ENCODE measurements at regions not wholly inside any gene's neighbourhood (a gene's known extent, or its start where the extent isn't known, plus 50 kb on each side); places are given as distances from the start of the nearest gene placed in this dataset.
"Not testable (repeated sequence)": the region's sequence is repeated elsewhere in the genome, so short reads cannot be mapped to it uniquely, and the experiment has no call there.

DNA sequence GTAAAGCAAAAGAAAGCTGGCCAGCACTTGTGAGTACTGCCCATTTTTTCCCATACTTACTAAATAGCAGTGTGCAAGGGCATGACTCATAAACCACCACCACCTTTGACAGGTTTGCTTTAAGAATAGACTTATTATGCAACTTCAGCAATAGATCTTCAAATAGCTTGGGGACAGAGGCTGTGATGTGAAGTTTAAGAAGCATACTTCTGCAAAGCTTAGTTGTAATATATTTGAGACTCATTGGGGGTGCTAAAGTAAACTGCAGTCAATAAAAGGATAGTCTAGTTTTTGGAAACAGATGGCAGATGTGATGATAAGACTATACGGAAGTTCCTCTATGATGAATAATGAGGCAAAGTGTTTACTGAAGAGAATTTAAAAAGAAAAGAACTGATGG, 210.0 kb downstream of the PLA2G4A start:
- peak in 1 of 2 donors; percentile 96 for DNase-seq

DNA sequence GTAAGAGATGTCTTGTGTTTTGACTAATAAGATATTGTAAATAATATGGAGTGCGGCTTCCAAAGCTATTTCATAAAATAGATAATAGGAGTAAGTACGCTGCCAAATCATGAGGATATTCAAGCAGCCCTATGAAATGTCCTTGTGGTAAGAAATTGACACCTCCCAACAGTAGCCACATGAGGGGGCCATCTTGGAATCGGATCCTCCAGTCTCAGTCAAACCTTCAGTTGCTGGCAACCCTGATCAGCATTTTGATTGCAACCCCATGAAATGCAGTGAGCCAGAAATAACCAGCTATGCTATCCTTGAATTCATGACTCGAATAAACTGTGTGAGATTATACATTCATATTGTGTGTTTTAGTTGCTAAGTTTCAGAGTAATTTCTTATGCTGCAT, 212.4 kb downstream of the PLA2G4A start:
- DNase-seq = no peak

DNA sequence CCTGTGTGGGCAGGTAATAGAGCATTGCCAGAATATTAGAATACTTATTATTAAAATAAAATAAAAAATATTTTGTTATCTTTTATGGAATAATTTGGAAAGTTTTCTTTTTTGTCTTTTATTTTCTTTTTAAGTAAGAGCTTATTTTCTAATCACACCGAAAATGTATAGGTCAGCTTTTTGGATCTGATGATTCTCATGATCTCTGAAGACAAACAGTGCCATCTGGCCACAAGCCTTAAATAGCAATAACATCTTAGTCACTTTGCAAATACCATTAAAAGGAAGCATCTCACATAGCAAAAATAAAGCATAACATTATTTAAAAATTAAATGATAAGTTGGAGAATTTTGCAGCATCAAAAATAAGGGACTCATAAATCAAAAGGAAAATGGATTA, 213.8 kb downstream of the PLA2G4A start:
- DNase-seq = no peak

DNA sequence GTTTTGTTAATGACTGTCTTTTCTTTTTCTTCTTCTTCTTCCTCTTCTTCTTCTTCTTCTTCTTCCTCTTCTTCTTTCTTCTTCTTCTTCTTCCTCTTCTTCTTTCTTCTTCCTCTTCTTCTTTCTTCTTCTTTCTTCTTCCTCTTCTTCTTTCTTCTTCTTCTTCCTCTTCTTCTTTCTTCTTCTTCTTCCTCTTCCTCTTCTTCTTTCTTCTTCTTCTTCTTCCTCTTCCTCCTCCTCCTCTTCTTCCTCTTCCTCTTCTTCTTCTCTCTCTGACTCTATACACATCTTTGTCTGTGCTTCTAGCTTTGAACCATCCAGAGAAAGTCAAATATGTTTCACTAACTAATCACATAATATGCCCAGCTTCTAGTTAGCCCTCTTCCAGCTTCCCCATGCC, 214.7 kb downstream of the PLA2G4A start:
- DNase-seq = not testable (repeated sequence)

DNA sequence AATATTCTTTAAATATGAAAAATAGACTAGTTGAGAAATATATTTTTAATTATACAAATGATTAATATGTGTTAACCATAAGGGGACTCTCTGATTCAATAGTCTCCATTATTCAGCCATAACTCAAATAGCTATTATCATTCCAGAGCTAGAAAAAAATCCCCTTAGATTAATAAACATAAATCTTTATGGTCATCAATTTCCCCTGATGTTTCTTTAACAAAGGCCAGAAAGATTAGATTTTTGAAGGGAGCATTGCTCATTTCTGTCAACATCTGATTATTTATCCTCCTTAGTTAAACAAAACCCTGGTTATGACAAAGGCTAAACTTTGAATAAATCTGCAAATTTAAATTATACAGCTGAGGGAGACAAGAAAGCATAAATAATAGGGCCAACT, 215.7 kb downstream of the PLA2G4A start:
- DNase-seq = no peak

DNA sequence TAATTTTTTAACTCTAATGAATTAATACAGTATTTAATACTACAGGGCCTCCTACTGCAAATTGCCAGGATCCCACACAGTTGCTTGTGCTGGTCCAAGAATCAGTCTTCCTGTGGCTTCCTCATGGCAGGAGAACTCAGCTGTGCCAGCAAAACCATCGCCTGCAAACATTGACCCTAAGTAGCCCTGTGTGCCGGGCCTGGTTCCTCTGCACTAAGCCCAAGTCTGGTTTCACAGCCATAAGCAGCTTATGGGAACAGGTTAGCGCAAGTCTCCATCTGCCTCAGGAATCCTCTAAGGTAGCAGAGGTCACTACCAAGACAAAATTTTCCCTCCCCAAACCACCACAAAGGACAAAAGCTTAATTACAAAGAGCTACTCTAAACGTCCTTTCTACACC, 216.6 kb downstream of the PLA2G4A start:
- no peak for DNase-seq

DNA sequence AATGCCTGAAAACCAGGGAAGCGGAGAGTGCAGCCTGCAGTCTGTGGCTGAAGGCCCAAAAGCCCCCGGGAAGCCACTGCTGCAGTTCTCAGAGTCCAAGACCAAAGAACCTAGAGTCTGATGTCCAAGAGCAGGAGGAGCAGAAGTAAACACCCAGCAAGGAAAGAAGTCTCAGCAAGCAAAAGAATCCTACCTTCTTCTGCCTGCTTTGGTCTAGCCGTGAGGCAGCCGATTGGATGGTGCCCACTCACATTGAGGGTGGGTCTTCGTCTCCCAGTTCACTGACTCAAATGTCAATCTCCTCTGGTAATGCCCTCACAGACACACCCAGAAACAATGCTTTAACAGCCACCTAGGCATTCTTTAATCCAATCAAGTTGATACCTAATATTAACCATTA, 217.5 kb downstream of the PLA2G4A start:
- DNase-seq = no peak

DNA sequence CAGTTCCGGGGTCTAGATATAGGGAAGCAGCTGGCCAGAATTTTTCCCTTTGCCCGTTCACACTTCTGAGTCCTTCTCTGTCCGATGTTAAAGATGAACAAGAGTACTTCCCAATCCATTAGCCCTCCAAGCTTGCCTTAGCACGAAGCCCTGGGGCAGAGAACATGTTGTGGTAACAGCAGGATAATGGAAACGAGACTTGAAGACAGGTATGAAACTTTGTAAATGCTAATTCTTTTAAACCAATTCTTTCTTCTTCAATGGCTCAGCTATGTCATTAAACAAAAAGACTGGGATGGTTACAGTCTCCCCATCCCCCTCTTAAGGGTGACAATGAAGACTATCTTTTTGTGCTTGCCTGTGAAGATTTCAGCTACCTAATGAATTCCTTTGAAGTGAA, 218.5 kb downstream of the PLA2G4A start:
- no peak for DNase-seq

DNA sequence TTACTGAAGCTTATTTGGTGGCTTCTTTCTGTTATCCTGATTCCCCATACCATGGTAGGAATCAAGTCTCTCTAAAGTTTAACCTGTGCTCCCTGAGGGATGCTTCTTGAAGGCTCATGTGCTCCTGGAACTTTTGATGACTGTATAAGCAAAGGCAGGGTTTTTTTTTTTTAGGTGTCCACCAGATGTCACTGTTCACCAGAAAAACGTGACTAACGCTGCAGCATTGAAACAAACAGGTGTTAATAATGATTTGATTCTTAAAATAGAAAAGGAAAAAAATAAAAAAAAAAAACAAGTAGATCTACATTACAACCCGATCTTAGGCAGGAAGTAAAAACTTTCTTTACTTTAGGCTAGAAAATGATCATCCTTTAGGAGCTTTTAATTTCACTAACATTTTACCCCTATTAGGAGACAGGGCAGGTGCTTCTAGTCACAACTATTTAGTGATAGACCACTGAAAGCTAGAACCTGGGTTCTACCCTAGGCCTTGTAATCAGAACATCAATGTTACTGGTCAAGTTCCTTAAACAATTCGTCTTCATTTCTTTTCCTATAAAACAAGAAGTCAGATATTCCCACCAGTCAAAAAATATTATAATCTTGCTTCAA, 223.0 kb downstream of the PLA2G4A start:
- DNase-seq = no peak

DNA sequence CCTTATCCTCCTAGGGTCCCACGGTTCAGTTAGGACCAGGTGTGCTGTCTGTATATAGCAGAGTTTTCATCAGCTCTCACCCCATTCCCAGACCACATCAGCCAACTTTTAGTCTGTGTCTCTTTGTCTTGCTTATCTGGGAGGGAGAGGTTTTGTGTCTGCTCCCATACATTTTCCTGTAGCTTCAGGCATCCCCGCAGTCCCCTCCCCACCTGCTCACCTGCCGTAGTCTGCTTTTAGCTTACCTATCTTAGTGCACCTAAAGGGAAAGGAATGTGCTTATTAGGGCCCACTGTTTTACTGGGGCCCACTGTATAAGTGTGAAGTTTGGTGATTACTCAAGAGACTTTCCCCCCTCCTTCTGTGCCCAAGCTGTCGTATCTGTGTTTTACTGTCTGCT, 225.1 kb downstream of the PLA2G4A start:
- DNase-seq = no peak

DNA sequence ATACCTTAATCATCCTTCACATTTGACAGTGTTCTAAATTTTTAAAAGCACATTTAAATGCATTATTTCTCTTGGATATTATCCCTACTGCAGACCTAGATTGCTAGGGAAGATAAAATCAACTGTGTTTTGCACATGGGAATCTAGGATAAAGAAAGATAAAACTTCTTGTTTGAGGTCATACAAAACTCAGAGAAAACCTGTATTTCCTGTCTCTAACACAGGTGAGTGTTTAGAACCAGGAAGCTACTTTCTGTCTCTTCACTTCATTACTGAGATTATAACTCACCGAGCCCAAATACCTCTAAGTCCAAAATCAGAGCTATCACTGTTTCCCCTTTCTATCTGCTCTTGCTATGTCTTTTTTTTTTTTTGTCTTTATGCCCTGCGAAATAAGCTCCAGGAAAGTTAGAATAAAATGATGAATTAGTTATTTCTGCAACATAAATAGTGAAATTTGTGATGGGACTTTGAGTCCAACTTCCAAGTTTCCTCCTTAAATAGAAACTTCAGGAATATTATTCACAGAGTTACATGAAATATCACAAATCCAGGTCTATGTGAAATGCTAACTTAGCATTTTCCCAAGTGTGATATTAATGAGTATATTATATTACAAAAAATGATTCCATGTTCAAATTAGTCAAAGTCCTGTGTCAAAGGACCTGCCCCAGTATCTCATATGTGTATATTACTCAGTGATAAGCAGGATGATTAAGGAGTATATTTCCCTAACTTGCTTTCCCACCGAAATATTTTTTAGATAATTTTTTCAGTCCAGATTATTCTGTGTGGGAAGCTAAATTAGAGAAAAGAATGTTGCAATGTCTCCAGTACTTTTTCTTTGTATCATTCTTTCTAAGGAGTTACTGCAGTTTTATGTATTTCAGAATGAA, 226.4 kb downstream of the PLA2G4A start:
- DNase-seq = no peak

DNA sequence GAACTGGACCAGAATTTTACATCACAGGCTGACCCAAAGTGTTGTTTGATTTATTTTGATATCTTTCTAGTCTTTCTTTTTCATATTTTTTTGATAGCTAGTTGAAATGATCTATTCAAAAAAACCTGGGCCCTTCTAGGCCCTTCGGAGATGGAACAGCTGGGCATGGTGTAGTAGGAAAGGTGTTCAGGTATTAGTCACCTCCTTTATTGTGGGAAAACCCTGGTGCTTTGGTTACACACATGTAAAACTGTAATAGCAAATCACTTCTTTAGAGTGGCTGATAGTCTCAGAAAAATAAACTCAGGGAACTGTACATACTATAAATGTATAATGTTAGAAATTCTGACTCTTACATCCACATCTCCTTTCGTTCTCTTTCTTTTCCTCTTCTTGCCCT, 234.5 kb downstream of the PLA2G4A start:
- DNase-seq = no peak

DNA sequence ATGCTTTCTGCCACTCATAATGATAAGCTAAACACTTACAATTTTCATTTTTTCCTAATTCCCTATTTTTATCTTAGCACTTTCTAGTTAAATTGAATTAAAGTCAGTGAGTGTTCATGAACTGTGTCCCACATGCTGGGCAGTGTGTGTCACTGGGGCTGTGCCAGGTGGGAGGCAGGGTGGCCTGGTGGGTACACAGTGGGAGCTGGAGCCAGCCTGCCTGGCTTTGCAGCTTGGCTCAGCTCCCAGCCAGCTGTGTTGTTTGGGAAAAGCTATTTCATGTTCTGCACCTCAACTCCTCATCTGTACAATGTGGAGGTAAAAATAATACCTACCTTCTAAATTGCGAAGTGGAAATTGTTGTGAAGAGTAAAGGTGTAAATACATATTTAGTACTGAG, 238.4 kb downstream of the PLA2G4A start:
- DNase-seq = no peak

DNA sequence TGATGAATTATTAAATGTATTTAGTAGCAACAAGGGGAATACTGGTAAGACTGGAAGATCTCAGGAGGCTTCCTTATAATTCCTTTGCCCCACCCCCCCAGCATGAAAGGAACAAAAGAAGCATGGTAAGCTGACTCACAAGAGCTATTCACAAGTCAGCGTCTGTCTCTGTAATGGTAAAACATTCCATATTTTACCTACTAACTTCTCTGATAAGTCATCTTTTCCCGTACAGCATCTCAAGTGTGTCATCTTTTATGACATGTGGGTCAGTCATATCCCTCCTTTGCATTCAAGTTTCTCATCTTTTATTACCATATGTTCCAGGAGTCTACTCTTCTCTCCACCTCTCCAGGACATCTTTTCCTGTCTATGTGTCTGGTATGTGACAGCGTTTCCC, 241.3 kb downstream of the PLA2G4A start:
- no peak for DNase-seq

DNA sequence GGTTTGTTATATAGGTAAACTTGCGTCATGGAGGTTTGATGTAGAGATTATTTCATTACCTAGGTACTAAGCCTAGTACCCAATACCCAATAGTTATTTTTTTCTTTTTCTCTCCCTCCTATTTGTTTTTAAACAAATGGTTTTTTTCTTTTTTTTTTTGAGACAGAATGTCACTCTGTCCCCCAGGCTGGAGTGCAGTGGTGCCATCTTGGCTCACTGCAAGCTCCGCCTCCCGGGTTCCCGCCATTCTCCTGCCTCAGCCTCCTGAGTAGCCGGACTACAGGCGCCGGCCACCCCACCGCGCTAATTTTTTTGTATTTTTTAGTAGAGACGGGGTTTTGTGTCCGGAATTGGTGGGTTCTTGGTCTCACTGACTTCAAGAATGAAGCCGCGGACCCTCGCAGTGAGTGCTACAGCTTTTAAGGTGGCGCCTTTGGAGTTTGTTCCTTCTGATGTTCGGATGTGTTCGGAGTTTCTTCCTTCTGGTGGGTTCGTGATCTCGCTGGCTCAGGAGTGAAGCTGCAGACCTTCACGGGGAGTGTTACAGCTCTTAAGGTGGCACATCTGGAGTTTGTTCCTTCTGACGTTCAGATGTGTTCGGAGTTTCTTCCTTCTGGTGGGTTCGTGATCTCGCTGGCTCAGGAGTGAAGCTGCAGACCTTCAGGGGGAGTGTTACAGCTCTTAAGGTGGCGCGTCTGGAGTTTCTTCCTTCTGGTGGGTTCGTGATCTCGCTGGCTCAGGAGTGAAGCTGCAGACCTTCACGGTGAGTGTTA, 243.7 kb downstream of the PLA2G4A start:
- peak in 1 of 2 donors; percentile 53 for DNase-seq

DNA sequence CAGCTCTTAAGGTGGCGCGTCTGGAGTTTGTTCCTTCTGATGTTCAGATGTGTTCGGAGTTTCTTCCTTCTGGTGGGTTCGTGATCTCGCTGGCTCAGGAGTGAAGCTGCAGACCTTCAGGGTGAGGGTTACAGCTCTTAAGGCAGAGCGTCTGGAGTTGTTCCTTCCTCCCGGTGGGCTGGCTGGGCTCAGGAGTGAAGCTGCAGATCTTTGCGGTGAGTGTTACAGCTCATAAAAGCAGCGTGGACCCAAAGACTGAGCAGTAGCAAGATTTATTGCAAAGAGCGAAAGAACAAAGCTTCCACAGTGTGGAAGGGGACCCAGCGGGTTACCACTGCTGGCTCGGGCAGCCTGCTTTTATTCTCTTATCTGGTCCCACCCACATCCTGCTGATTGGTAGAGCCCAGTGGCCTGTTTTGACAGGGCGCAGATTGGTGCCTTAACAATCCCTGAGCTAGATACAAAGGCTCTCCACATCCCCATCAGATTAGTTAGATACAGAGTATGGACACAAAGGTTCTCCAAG, 244.3 kb downstream of the PLA2G4A start:
- DNase-seq = peak in 1 of 2 donors; percentile 18

DNA sequence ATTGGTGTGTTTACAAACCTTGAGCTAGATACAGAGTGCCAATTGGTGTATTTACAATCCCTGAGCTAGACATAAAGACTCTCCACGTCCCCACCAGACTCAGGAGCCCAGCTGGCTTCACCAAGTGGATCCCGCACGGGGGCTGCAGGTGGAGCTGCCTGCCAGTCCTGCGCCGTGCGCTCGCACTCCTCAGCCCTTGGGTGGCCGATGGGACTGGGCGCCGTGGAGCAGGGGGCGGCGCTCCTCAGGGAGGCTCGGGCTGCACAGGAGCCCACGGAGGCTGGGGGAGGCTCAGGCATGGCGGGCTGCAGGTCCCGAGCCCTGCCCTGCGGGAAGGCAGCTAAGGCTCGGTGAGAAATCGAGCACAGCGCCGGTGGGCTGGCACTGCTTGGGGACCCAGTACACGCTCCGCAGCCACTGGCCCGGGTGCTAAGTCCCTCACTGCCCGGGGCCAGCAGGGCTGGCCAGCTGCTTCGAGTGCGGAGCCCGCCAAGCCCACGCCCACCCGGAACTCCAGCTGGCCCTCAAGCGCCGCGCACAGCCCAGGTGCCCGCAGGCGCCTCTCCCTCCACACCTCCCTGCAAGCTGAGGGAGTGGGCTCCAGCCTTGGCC, 245.0 kb downstream of the PLA2G4A start:
- not testable (repeated sequence) for DNase-seq

DNA sequence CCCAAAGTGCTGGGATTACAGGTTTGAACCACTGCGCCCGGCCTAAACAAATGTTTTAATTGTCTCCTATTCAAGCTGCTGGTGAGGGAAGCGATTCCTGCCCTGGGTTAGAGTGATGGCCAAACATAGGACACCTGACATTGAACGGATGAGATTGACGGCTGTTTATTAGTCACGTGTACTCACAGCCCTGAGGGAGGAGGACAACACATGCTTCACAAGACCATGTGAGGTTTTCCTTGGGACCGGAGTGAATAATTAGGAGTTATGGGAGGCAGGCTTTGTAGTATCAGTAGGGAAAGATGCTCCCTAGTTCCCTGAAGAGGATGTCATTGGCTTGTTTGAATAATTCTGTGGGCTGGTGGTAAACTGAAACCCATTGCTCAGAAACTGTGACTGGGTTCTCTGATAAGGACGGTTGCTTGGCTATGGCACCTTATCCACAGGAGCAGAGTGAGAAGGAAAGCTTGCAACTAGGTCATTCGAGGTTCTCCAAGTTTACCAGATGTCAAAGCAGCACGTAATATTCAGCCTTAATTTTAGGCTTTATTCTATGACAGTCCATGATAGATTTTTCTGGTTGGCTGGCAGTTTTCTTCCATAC, 245.8 kb downstream of the PLA2G4A start:
- no peak for DNase-seq

DNA sequence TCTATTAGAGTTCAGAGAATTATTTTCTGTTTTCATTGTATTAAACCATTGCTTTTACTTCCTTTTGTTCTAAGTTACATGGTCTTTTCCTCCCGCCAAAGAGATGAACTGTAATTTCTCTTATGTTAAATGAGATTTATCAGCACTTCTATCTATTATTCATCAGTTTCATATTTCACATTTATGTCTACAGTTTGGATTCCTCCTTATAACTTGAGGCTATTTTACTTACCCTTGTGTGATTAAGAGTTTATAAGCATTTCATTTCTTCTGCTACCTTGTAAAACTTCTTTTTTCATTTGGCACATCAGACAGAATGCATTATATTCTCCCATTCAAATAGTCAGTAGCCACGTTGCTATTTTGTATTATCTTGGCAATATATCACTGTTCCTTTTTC, 248.2 kb downstream of the PLA2G4A start:
- DNase-seq = no peak

DNA sequence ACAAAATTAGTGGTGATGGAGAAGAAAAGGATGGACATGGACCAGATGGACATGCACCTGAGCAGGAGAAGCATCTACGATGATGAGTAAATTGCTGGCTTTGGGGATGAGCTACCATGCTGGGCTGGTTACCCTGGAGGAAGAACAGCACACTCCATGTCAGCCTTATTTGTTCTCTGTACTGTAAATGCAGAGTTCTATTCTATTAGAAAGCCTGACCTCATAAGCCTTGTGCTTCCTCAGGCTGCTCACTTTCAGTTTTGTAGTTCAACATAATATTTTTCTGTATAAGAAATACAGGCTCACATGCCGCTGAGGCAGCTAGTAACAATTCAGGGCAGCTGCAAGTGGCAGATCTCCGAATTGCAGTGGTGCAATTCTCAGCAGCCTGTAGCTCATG, 249.6 kb downstream of the PLA2G4A start:
- DNase-seq = no peak

DNA sequence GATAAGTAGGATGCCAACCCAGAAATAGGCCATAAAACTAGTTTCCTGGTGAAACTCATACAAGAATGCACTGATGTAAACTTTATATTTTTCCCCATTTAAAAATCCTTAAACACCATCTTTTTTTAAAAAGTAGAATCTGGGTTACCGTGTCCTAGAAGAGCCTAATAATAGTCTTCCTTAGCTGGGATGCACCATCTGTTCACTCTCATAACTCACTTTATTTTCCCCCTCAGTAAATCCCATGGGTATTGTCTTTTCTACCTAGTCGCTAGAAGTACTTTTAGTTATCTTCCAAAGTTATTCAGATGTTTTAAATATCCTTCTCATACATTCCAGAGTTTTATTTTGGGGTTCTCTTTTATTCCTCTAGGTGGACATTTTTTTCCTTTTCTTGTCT, 250.2 kb downstream of the PLA2G4A start:
- no peak for DNase-seq

DNA sequence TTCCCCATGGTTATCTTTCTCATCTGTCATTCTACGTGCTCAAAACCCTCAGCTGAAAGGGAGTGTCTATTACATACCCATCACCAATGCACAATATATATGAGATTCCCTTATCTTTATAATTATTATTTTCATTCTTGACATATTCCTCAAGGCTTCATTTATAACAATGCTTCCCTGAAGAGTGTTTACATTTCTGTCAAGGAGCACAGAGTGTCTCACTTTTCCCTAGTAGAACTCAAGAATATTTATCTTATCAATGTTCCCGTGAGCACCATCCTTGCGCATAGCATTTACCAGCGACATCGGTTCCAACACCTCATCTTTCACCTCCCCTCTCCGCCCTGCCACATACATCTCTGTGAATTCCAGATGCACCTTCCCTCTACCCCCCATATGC, 250.6 kb downstream of the PLA2G4A start:
- no peak for DNase-seq

DNA sequence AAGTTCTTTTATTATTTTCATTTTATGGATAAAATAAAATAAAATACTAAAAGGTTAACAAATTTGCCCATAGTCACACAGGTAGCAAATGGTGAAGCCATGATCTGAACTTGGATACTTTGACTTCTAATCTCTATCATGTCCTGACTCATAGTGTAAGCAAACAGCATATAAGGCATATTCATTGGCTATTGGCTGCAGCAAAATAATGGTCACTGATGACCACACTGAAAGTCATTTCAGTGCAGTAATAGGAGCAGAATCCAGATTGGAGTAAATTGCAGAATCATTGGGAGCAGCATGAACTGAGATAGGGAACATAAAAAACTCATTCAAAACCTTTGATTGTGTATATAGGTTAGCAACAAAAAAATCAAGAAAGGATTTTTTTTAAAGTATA, 262.9 kb downstream of the PLA2G4A start:
- DNase-seq = no peak

Measured in bone marrow (tissue), 2 donors.